ENCODE measurements at regions not wholly inside any gene's neighbourhood (a gene's known extent, or its start where the extent isn't known, plus 50 kb on each side); places are given as distances from the start of the nearest gene placed in this dataset.

DNA sequence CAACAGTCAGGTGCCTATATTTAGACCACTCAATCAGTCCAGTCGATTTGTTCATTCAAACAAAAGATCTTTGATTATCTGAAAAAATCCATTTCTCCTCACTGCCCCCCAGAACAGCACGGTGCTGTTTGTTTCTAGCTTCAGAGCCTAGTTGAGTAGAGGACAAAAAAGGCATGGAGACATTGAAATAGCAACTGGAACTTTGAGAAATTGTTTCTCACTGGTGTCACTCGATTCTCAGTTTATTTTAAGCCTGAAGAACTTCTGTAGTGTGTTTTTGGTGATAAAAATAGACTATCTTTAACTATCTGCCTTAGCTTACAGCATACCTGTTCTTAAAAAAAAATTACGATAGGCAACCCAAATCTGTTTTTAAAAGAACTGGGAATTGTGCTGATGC lies 67.1 kb downstream of the ARHGAP35 start:
- no peaks in the 10 kb centered on the region for H3K9me2 ChIP-seq (replicated peaks; ENCODE audit: insufficient read depth)
- DNase-seq (ENCODE audit: low spot score): no peak
- peaks cover 92% of the 10 kb centered on the region for H3K79me2 ChIP-seq
- no peaks in the 10 kb centered on the region for H3K27me3 ChIP-seq
- peaks cover 42% of the 10 kb centered on the region for H3K4me1 ChIP-seq (ENCODE audit: insufficient read depth)
- H3K4me3 ChIP-seq: no peak overlapping the region
- H3K4me2 ChIP-seq: no peak overlapping the region
- H3K27ac ChIP-seq: no peak overlapping the region
- no peaks in the 10 kb centered on the region for H3K9me3 ChIP-seq (ENCODE audit: low read depth)
- TF ChIP-seq, protein P1, sequence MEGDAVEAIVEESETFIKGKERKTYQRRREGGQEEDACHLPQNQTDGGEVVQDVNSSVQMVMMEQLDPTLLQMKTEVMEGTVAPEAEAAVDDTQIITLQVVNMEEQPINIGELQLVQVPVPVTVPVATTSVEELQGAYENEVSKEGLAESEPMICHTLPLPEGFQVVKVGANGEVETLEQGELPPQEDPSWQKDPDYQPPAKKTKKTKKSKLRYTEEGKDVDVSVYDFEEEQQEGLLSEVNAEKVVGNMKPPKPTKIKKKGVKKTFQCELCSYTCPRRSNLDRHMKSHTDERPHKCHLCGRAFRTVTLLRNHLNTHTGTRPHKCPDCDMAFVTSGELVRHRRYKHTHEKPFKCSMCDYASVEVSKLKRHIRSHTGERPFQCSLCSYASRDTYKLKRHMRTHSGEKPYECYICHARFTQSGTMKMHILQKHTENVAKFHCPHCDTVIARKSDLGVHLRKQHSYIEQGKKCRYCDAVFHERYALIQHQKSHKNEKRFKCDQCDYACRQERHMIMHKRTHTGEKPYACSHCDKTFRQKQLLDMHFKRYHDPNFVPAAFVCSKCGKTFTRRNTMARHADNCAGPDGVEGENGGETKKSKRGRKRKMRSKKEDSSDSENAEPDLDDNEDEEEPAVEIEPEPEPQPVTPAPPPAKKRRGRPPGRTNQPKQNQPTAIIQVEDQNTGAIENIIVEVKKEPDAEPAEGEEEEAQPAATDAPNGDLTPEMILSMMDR (IDR thresholded peaks at IDR 0.05; ENCODE audit: poor library complexity): no peak
- H3K36me3 ChIP-seq (replicated peaks; ENCODE audit: insufficient read depth, low read depth): no peaks in the 10 kb centered on the region
- no peak overlapping the region for H2AFZ ChIP-seq
- H4K20me1 ChIP-seq (ENCODE audit: insufficient read depth, poor library complexity, severe bottlenecking): peaks cover 87% of the 10 kb centered on the region
- 85% methylated on average over 4 of the region's 4 CpGs for WGBS (ENCODE audit: low lambda C conversion rate, missing lambda C conversion rate)

DNA sequence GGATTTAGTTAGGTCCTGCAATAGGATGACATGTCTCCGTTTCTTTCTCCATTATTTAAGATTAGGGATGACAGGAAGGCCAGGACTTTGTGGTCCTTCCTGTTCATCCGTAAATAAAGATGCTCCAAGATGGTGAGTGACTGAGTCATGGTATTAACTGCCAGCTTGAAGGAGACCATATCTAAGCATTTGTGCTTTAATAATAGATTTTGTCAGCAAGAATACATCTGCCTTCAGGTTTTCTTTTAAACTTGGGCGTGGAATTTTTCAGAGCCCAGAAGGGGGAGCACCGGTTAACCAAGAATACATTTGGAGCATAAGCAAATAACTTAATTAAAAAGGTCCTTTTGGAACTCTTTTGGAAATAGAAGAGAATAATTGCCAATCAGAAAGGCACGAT lies 68.2 kb downstream of the ARHGAP35 start:
- no peak overlapping the region for H3K4me2 ChIP-seq
- H3K79me2 ChIP-seq: peaks cover 92% of the 10 kb centered on the region
- no peaks in the 10 kb centered on the region for H3K36me3 ChIP-seq (replicated peaks; ENCODE audit: insufficient read depth, low read depth)
- peaks cover 42% of the 10 kb centered on the region for H3K4me1 ChIP-seq (ENCODE audit: insufficient read depth)
- H2AFZ ChIP-seq: no peak overlapping the region
- peaks cover 90% of the 10 kb centered on the region for H4K20me1 ChIP-seq (ENCODE audit: insufficient read depth, poor library complexity, severe bottlenecking)
- 89% methylated on average over 5 of the region's 5 CpGs for WGBS (ENCODE audit: low lambda C conversion rate, missing lambda C conversion rate)
- no peaks in the 10 kb centered on the region for H3K27me3 ChIP-seq
- H3K27ac ChIP-seq: no peak overlapping the region
- H3K9me2 ChIP-seq (replicated peaks; ENCODE audit: insufficient read depth): no peaks in the 10 kb centered on the region
- H3K9me3 ChIP-seq (ENCODE audit: low read depth): no peaks in the 10 kb centered on the region
- TF ChIP-seq EZH2 (IDR thresholded peaks at IDR 0.05; ENCODE audit: borderline replicate concordance): no peak
- TF ChIP-seq, protein P1 (IDR thresholded peaks at IDR 0.05; ENCODE audit: poor library complexity): peak; percentile 4
- DNase-seq (ENCODE audit: low spot score): no peak
- H3K4me3 ChIP-seq: no peak overlapping the region

DNA sequence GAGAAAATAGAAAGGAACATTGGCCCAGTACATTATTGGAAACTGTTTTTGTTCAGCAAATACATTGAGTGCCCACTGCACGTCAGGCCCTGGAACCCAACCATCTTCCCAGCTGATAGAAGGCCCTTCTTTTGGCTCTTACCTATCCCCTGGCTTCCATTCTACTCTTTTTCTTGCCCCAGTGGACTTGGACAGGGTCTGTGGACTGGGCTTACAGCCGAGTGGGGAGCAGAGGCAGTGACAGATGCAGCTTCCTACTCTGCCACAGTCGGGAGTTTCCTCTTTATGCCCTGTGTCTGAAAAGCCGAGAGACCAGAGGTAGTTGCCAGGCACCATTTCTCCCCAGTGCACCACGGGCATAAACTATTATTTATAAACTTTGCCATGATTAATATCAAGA lies 70.4 kb downstream of the ARHGAP35 start:
- peaks cover 87% of the 10 kb centered on the region for H4K20me1 ChIP-seq (ENCODE audit: insufficient read depth, poor library complexity, severe bottlenecking)
- H3K4me1 ChIP-seq (ENCODE audit: insufficient read depth): peaks cover 22% of the 10 kb centered on the region
- DNase-seq (ENCODE audit: low spot score): no peak
- TF ChIP-seq EZH2 (IDR thresholded peaks at IDR 0.05; ENCODE audit: borderline replicate concordance): no peak
- TF ChIP-seq, protein P1 (IDR thresholded peaks at IDR 0.05; ENCODE audit: poor library complexity): no peak
- TF ChIP-seq EZH2phosphoT487 (IDR thresholded peaks at IDR 0.05; ENCODE audit: low read depth, severe bottlenecking, unreplicated experiment): no peak
- H3K4me3 ChIP-seq: no peak overlapping the region
- no peaks in the 10 kb centered on the region for H3K9me3 ChIP-seq (ENCODE audit: low read depth)
- H3K36me3 ChIP-seq (replicated peaks; ENCODE audit: insufficient read depth, low read depth): no peaks in the 10 kb centered on the region
- WGBS (ENCODE audit: low lambda C conversion rate, missing lambda C conversion rate): 94% methylated on average over 5 of the region's 5 CpGs
- no peak overlapping the region for H3K27ac ChIP-seq
- H2AFZ ChIP-seq: no peak overlapping the region
- H3K9me2 ChIP-seq (replicated peaks; ENCODE audit: insufficient read depth): no peaks in the 10 kb centered on the region
- no peak overlapping the region for H3K4me2 ChIP-seq
- no peaks in the 10 kb centered on the region for H3K27me3 ChIP-seq
- peaks cover 100% of the 10 kb centered on the region for H3K79me2 ChIP-seq

DNA sequence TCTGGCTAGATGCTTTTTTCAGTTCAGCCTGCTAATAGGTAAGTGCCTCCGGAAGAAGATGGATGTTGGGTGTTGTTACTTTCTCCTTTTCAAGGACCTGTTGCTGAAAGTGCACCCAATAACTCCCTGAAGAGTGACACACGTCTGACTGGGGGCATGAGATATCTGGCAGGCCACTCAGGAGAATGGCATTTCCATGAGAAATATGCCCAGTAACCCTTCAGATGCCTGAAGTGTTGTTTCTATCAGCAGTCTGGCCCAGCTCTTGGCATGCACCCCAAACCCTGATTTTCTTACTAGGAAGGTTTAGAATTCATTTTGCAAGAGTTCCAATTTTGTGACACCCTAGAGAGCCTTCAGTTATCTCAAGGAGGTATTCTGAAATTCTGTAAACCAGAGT lies 71.5 kb downstream of the ARHGAP35 start:
- 37% methylated on average over 2 of the region's 2 CpGs for WGBS (ENCODE audit: low lambda C conversion rate, missing lambda C conversion rate)
- Histone ChIP-seq H3K9me3 (ENCODE audit: low read depth) (no peaks in the 10 kb centered on the region), H3K4me3 (no peak overlapping the region), H3K79me2 (peaks cover 100% of the 10 kb centered on the region), H3K27ac (no peak overlapping the region), H3K4me1 (ENCODE audit: insufficient read depth) (peaks cover 18% of the 10 kb centered on the region), H3K27me3 (no peaks in the 10 kb centered on the region), H3K36me3 (replicated peaks; ENCODE audit: insufficient read depth, low read depth) (no peaks in the 10 kb centered on the region), H3K9me2 (replicated peaks; ENCODE audit: insufficient read depth) (no peaks in the 10 kb centered on the region), H2AFZ (no peak overlapping the region), H3K4me2 (no peak overlapping the region), H4K20me1 (ENCODE audit: insufficient read depth, poor library complexity, severe bottlenecking) (peaks cover 87% of the 10 kb centered on the region)
- TF ChIP-seq EZH2phosphoT487 (IDR thresholded peaks at IDR 0.05; ENCODE audit: low read depth, severe bottlenecking, unreplicated experiment) (no peak), EZH2 (IDR thresholded peaks at IDR 0.05; ENCODE audit: borderline replicate concordance) (no peak)
- TF ChIP-seq, protein P1 (IDR thresholded peaks at IDR 0.05; ENCODE audit: poor library complexity): no peak
- no peak for DNase-seq (ENCODE audit: low spot score)

Measured in hepatocyte (in vitro differentiated cells).